RPMI8226 (cell line): ENCODE measurements at regions not wholly inside any gene's neighbourhood (a gene's known extent, or its start where the extent isn't known, plus 50 kb on each side); places are given as distances from the start of the nearest gene placed in this dataset.

Source experiments
- DNase-seq: peaks from one replicate; pipeline ENCODE4 v3.0.0-alpha.2; 2015

DNA sequence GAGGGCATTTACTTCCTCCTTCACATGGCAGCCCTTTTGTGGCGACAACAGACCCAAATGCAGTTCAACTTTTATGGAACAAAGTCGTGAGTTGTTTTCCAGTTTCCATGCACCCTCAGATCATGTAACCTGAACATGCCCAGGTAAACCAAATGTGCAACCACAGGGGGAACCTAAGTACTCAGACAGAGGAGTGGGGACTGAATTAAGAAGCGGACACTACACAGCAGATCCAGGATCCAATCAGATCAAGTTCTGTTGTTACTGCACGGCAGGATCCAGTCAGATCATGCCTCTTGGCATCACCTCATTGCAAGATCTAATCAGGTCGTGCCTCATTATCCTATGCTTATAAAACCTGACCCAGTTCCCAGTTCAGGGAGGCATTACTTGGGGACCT, 115.7 kb downstream of the MATN1 start:
- DNase-seq, result no peak

DNA sequence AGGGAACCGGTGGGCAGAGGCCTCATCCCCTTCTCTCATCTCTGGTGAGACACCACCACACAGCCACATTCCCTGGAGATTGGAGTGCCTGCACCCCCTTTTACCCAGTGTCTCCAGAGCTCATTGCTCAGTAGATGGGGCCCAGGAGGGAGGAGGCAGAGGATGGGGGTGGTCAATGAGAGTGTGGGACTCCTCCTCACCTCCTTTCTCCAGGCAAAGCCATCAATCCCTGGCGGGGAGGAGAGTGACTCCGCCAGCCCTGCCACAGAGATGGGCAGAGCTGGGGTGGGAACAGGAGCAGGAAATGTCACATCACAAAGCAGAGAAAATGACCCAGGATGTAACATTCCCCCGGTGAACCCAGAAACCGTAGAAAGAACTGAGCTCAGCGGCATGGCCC, 117.2 kb downstream of the MATN1 start:
- no peak for DNase-seq

DNA sequence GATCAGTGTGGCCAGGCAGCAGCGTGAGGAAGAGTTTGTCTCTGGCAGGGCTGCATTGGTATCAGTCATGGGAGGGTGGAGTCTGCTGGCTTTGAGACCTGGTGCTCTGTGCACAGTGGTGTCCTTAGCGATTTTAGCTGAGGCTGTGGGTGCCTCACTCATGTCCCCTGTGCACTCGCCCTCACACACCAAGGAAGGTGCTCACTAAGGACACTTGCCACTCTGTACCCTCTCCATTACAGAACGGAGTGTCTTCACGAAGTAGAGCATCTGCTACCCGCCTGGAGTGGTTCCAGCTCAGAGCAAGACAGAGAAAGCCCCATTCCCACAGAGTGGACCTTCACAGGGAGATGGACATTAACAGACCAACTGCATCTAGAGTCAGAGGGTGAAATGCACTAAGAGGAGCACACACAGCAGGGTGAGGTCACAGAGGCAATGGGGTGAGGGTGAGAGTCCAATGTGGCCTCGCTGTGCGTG, 117.9 kb downstream of the MATN1 start:
- DNase-seq, result no peak

DNA sequence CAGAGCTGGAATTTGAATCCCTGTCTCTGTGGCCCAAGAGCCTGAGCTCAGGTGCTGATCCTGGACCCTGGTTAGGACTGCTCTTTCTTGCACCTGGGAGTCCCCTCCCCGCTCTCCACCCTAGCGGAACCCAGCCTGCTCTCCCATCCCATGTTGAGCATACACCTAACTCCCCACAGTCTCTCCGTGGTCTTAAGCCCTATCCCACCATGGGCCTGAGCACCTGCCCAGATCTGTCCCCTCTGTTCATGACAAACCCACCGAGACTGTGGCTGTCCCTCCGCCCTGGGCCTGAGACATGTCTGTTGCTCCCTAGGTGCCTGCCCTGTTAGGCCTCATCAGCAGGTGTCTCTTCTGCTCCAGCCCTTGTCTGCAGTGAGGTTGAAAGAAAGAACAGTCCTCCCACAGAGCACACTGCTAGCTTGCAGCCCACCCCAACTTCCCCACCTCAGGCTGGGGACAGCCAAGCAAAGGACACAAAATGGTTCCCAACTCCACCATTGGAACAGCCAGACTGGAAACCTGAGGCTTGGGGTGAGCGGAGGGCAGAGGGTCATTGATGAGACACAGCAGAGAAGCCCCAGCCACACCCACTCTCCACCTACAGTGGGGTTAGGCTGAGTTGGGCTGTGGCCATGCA, 118.5 kb downstream of the MATN1 start:
- DNase-seq, result no peak

DNA sequence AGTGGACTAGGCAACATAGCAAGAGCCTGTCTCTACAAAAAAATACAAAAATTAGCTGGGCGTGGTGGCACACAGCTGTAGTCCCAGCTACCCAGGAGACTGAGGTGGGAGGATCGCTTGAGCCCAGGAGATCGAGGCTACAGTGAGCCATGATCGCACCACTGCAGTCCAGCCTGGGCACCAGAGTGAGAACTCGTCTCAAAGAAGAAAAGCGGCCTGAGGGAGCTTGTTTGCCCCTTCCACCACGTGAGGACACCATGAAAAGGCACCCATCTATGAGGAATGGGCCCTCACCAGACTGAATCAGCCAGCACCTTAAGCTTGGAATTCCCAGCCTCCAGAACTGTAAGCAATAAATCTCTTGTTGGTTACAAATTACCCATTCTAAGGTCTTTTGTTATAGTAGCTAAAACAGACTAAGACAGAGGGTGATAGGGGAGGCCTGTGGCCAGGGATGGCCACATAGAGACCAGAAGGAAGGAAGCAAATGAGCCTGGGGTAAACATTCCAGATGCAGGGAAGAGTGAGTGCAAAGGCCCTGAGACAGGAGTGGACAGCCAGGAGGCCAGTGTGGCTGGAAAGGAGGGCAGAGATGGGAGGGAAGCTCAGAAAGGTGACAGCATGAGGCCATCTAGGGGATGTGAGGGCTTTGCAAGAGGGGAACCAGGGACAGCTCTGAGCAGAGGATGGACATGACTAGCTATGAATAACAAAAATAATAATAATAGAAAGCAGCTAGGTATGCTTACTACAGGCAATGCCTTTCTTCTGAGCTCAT, 120.1 kb downstream of the MATN1 start:
- DNase-seq, result no peak

DNA sequence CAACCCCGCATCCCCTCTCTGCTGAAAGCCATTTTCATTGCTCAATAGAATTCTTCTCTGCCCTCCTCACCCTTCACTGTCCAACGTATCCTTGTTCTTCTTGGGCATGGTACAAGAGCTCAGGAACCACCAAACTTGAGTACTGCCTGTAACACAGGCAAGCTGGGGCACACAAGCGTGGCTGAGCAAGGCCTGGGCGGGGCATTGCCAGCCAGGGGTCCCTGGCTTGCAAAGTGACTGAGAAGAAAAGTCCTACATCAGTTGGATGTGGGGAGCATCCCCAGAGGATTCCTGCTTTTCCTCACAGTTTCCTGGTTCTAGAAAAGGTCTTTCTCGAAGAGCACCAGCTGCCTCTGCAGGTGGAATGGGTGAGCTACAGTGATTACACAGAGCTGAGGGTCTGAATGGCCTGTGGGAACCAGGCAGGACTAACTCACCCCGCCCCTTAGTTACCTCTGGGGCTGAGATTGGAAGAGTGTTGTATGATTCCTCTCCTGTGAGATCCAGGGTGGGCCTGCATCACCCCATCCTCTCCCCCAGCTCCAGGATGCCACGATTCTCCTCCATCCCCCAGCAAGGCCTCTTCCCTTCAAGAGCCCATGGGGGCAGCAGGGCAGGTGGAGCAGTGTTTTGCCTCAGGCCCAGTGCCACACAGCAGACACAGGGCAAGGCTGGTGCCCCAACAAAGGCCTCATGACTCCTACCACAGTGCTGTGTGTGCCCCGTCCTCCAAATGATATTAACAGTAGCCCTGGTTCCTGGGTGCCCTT, 121.9 kb downstream of the MATN1 start:
- no peak for DNase-seq

DNA sequence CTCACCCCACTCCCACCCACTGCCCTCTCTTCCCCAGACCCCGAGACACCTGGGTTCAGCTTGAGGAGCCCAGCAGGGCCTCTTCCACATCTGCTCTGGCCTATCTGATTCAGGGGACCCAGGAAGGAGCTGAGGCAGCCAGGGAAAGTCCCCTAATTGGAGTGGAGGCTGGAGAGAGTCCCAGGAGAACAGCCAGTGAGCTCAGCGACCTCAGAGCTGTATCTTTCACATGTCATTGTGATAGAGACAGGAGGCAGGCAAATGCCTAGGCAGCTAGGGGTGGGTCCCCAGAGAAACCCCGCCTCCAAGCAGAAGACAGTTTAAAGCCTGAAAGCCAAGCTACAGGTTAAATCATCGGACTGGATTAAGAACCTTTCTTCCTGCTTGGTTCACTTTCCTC, 122.7 kb downstream of the MATN1 start:
- DNase-seq, result no peak

DNA sequence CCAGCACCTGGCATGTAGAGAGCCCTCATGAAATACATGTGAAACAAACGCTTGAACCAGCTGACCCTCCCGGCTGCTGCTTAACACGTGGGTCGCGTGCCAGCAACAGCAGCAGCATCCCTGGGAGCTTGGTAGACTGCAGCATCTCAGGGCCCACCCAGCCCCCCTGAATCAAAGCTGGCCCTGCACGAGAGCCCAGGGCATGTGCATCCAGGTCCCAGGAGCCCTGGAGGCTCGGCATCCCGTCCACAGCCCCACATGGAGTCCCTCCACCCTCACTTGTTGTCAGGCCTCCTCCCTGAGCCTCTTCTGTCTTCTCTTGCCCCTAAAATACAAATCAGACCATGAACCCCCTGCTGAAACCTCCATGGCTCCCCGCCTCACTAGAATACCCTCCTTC, 123.1 kb downstream of the MATN1 start:
- no peak for DNase-seq

DNA sequence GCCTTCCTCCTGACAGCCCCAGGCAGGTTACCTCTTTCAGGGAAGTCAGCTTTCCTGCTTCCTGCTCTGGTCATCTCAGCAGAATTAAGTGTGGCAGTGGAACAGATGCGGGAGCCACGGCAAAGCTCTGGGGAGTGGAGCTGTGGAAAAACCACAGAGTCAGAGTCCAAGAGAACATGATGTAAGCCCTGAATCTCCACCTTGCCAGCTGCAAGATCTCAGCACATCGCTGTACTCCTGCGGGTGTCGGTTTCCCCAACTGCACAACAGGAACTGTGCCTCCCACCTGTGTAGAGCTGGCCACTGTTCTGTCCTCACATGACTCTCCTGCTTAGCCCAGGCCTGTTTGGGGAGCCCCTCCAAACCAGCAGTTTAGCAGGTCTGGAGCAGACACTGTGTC, 123.7 kb downstream of the MATN1 start:
- DNase-seq, result no peak

DNA sequence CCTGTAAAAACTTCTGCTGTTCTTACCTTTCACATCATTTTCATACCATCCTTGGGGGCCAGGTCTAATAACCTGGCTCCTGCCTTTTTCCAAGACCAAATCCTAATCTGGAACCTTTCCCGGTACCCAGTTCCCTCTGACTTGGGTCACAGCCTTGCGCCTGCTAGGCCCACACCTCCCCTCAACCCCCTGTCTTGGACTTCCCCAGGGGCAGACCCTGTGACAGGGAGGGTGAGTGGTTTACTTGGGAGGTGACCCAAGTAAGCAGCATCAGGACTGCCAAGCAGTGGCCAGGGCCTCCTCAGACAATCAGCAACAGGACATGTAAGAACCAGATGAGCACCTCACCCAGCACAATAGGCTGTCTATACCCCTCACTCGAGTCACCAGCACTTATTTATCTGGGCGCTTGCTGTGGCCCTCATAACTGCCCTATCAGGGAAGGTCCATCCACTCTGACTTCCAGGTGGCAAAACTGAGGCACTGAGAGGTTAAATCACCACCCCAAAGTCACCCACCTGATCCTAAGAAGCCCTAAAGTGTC, 124.7 kb downstream of the MATN1 start:
- no peak for DNase-seq

DNA sequence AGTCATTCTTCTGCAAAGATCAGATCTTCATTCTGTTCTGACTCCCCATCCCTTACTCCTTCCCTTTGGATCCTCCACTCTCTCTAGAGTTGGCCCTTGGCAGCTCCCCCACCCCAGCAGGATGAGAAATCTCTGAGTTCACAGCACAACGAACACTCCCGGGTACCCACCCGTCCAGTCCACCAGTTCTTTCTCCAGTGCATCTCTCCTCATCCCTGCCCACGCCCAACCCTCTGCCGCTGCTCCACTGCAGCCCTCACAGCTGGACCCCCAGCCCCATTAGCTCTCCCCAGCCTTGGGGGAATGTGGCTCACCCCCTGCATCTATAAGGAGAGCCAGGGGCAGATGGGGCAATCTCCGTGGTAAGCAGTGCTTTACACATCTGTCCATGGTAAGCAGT, 125.7 kb downstream of the MATN1 start:
- no peak for DNase-seq

DNA sequence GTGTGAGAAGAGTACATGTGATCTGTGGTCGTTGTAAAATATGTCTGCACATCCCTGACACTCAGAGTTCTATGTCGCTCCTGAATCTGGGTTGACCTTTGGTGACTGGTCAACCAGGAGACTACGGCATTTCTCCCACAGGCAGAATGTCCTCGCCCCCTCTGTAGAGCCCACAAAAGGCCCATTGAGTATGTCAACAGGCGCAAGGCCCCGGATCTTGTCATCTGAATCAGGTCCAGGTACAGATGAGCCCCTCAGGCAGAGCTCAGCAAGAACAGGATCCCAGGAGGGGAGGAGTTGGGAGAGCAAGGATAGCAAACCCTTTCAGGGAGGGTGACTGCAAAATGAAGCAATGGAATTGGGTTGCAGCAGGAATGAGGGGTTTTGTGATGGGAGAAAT, 126.5 kb downstream of the MATN1 start:
- no peak for DNase-seq

DNA sequence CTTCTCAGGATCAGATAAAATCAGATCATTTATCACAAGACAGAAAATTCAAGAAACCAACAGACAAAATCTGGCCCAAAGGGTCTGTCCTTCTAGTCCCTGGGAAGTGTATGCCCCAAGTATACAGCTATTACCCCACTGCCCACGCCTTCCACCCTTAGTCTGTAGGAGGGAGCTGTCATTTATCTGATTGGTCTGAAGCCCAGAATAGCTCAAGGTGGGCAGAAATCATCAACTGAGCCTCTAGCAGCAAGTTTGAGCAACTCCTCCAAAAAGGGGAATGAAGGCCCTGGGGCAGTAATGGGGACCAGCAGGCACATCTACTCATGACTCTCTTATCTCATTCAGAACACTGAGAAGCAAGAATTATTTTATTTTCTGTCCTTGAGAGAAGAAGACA, 126.9 kb downstream of the MATN1 start:
- no peak for DNase-seq

DNA sequence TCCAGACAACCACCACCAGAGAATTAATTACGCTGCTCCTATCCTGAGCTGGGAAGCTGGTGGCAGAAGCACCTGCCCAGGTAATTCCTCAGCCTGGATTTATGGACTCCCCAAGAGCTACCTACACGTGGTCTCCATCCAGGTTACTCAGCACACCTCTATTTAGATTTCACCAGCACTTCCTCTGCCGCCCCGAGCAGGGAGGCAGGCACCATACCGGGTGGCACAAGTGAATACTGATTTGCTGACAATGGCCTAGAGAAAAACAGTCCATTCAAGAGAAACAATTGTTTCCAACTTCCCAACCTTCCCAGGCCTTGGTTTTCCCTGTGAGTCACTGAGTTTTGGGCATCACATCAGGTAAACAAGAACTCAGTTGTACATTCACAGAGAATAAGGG, 134.3 kb downstream of the MATN1 start:
- no peak for DNase-seq

DNA sequence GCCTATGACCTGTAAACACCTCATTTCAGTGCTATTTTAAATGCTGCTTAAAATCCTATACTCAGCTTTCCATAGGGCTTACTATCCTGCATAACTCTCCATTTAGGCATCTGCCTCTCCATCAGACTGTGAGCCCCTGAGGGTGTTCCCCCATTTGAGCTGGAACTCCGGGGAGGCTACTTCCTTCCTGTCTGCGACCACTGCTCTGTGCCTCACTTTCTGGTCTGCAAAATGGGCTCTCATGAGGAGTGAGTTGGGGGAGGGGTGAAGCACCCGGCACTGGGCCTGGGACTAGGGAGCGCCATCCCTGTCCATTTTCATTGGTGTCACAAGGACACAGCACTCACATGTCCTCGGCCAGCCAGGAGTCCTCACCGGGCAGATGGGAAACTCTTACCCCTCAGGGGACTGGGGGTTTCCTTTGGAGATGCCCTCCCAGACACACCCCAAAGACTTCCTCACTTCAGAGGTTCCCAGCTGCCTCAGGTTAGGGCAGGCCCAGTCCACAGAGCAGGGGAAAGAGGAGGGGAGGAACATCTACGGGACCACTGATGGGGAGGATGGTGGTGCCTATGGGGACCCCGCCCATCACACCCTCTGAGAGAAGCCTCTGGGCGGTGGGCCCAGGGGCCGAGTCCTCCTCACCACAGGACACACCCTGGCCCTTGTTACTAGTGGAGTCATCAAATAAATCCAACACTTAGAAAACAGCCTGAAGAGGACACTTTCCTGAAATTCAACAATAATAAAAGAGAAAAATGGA, 134.9 kb downstream of the MATN1 start:
- DNase-seq, result no peak

DNA sequence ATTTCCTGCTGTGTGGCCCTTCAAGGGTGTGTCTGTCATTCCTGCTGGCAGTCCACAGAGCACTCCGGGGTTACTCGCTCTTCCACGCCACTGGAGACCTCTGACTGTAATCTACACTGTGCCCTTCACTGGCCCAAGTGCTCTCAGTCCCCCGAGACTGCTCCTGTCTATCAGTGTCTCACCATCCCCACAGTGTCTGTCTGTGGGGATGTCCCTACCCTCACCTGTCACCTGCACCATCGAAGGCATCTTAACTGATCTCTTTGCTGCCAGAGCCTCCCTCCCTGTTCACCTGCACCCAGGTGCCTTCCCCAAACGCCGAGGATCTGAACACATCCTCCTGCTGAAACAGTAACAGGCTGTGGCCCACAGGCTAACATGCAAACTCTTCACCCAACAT, 136.7 kb downstream of the MATN1 start:
- no peak for DNase-seq

DNA sequence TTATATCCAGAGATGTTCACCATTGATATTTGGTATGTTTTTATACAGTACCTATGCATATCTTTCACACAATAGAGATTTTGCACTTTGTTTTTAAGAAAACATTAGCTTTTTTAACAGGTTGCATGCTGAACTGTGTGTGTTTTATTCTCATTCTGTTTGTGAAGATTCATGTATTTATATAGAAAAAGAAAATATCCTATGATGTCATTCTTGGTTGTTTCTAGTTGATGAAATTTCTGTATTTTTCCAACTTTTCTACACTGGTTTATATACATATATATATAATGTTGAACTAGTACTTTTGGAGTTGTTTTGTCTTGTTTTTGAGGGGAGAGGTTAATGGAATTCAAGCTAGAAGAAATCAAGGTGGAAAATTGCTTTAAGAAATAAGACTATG, 143.8 kb downstream of the MATN1 start:
- no peak for DNase-seq

DNA sequence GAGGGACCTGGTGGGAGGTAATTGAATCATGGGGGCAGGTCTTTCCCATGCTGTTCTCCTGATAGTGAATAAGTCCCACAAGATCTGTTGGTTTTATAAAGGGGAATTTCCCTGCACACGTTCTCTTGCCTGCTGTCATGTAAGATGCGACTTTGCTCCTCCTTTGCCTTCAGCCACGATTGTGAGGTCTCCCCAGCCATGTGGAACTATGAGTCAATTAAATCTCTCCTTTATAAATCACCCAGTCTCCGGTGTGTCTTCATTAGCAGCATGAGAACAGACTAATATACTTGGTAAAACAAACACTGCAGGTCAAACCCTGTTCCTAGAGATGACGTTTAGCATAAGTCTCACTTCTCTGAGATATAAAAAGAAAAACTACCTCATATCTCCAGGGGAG, 148.3 kb downstream of the MATN1 start:
- no peak for DNase-seq

DNA sequence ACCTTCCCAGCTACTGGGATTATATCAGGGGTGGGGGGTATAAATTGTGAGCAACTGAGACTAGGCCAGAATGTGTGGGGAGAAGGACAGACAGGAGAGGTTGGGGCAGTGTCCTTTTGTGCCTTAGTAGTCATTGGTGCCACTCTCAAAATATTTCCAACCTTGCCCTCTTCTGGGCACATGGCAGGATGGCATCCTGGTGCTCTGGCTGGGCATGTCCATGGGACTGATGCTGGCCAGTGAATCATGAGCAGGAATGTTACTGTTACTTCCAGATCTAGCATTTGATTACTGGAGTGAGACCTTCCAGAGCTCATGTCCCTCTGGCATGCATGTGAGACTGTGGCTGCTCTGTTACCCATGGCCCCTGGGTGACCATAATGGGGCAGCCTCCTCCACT, 151.2 kb downstream of the MATN1 start:
- no peak for DNase-seq

DNA sequence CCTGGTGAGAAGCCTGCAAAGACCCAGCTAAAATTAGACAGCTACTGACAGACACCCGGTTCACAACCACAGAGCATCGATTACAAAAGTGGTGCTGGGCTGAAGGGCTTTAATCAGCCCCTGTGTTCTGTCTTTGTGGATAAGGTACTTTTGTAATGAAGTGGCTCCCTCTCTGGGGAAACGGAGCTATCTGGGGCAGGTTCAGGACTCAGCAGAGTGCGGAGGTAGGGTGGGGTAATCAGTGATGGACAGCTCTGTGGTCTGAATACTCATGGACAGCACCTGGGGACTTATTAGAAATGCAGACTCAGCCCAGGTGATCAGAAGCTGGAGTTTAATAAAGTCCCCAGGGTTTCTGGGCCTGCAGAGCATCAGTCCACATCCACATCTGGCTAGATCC, 152.0 kb downstream of the MATN1 start:
- no peak for DNase-seq

DNA sequence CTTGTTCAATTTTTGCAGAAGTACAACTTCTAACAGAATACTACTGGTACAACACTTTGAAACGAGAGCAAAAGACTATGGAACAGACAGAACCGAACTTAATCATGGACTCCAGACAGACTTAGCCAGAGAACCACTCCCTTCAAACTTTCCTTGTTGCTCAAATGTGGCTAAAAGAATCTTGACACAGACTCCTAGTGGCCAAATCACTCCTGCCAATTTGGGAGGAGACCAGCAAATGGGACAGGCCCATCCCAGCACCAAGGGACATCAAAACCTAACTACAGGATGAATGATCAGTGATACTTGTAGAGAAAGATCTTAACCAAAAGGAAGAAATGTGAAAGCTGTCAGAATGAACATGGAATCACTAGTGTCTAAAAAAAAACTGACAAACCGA, 154.0 kb downstream of the MATN1 start:
- no peak for DNase-seq

DNA sequence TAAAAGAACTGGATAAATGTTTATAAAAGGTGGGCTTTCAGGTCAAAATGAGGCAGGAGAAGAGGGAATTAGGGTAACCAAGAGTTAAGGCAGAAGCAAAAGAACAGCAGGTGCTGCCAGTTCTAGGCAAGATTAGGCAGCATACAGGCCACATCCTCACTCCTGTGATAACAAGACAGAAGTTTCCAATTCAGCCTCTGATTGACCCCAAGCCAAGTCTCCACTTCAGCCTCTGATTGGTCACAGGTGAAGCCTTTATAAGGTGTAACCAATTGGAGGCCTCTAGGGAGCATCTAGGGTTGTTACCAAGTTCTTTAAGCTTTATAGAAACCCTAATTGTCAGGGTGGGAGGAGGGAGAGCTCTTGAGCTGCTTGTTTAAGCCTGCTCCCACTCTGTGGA, 160.8 kb downstream of the MATN1 start:
- no peak for DNase-seq

DNA sequence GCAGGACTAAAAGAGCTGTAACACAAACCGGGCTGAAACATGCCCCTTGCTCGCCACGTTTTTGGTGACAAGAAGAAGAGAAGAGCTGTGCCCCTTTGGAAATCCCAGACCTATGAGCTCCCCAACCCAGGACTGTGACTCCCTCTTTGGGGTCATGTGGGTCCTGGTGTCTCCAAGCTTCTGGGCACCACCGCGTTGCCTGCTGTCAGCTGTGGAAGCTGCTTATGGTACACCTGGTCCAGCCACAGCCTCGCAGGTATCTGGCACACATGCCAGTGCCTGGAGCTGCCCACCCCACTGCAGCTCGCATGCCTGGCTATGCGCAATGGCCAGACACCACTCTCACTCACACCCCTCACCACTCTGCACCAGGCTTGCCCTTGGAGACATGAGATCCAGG, 171.8 kb downstream of the MATN1 start:
- DNase-seq, result no peak
